T-helper 9 cell (primary cell): ENCODE measurements at regions not wholly inside any gene's neighbourhood (a gene's known extent, or its start where the extent isn't known, plus 50 kb on each side); places are given as distances from the start of the nearest gene placed in this dataset.
A peak's percentile ranks its signal among the peaks of the same experiment; 100 is the strongest.
"Not testable (repeated sequence)": the region's sequence is repeated elsewhere in the genome, so short reads cannot be mapped to it uniquely, and the experiment has no call there.

Experiments used
- DNase-seq: peaks from one replicate; pipeline ENCODE4 v3.0.0-alpha.2; 2020

GRCh38 chr1:43108080-43108479, 64.0 kb downstream of the EBNA1BP2 start:
- no peak for DNase-seq

- DNase-seq: no peak
Observed at GRCh38 chr1:43107664-43108063, 64.4 kb downstream of the EBNA1BP2 start.

GRCh38 chr1:43104027-43104763, 67.9 kb downstream of the EBNA1BP2 start:
- no peak for DNase-seq

- DNase-seq: no peak
Observed at GRCh38 chr1:43101061-43101460, 71.0 kb downstream of the EBNA1BP2 start.

- no peak for DNase-seq
Observed at GRCh38 chr1:43098200-43098599, 73.9 kb downstream of the EBNA1BP2 start.

GRCh38 chr1:43096528-43096927, 75.6 kb downstream of the EBNA1BP2 start:
- DNase-seq: not testable (repeated sequence)

- not testable (repeated sequence) for DNase-seq
Observed at GRCh38 chr1:43090812-43091211, 81.3 kb downstream of the EBNA1BP2 start.

- not testable (repeated sequence) for DNase-seq
Observed at GRCh38 chr1:43090157-43090556, 81.9 kb downstream of the EBNA1BP2 start.

- no peak for DNase-seq
Observed at GRCh38 chr1:43083375-43083891, 88.7 kb downstream of the EBNA1BP2 start.

GRCh38 chr1:43082740-43083139, 89.3 kb downstream of the EBNA1BP2 start:
- no peak for DNase-seq

GRCh38 chr1:43077273-43077672, 94.8 kb downstream of the EBNA1BP2 start:
- no peak for DNase-seq

- DNase-seq: no peak
Observed at GRCh38 chr1:43074709-43075108, 97.4 kb downstream of the EBNA1BP2 start.

GRCh38 chr1:43074244-43074643, 97.8 kb downstream of the EBNA1BP2 start:
- no peak for DNase-seq

- DNase-seq: peak; percentile 59
Observed at GRCh38 chr1:43073490-43074230, 98.4 kb downstream of the EBNA1BP2 start.

- no peak for DNase-seq
Observed at GRCh38 chr1:43072314-43072713, 99.8 kb downstream of the EBNA1BP2 start.

GRCh38 chr1:43071241-43071640, 100.8 kb downstream of the EBNA1BP2 start:
- no peak for DNase-seq

GRCh38 chr1:43069461-43070050, 102.5 kb downstream of the EBNA1BP2 start:
- DNase-seq: no peak

GRCh38 chr1:43068911-43069310, 103.2 kb downstream of the EBNA1BP2 start:
- no peak for DNase-seq

- peak; percentile 8 for DNase-seq
Observed at GRCh38 chr1:43067977-43068751, 103.9 kb downstream of the EBNA1BP2 start.

- no peak for DNase-seq
Observed at GRCh38 chr1:43067233-43067745, 104.8 kb downstream of the EBNA1BP2 start.

- no peak for DNase-seq
Observed at GRCh38 chr1:43066578-43066977, 105.5 kb downstream of the EBNA1BP2 start.

GRCh38 chr1:43065616-43066399, 106.3 kb downstream of the EBNA1BP2 start:
- DNase-seq: no peak
